ENCODE measurements at regions not wholly inside any gene's neighbourhood (a gene's known extent, or its start where the extent isn't known, plus 50 kb on each side); places are given as distances from the start of the nearest gene placed in this dataset.

DNA sequence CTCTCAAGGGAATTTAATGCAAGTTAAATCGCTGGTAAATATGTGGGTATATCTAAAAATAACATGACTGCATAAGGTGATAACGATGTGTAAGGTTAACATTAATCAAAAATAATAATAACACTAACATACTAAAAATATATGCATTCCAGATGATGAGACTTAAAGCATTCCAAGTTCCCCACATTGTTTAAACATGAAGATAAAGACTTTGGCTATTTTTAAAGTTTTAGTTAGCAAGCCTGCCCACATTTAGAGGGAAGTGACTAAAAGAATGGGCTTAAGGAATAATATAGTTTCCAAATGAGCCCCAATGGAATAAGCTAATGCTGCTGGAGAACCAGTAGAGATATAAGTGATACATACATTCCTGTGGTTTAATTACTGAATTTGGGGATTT is 941.3 kb downstream of the TBC1D32 start (continued):
- TF ChIP-seq, protein P1, sequence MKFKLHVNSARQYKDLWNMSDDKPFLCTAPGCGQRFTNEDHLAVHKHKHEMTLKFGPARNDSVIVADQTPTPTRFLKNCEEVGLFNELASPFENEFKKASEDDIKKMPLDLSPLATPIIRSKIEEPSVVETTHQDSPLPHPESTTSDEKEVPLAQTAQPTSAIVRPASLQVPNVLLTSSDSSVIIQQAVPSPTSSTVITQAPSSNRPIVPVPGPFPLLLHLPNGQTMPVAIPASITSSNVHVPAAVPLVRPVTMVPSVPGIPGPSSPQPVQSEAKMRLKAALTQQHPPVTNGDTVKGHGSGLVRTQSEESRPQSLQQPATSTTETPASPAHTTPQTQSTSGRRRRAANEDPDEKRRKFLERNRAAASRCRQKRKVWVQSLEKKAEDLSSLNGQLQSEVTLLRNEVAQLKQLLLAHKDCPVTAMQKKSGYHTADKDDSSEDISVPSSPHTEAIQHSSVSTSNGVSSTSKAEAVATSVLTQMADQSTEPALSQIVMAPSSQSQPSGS (IDR thresholded peaks at IDR 0.05; ENCODE audit: low read length) = no peak
- no peak for TF ChIP-seq CTBP2 (IDR thresholded peaks at IDR 0.05; ENCODE audit: borderline replicate concordance, insufficient read depth, insufficient read length, low read length)
- TF ChIP-seq RFX5 (IDR thresholded peaks at IDR 0.05; ENCODE audit: borderline replicate concordance, low read depth, low read length) = no peak
- TF ChIP-seq EP300 (IDR thresholded peaks at IDR 0.05; ENCODE audit: borderline replicate concordance in 1 of 2, low read depth in 2 of 2, low read length in 2 of 2) = no peak
